Nephron (organoid): ENCODE measurements at regions not wholly inside any gene's neighbourhood (a gene's known extent, or its start where the extent isn't known, plus 50 kb on each side); places are given as distances from the start of the nearest gene placed in this dataset.

Experiments
- H3K27ac Mint-ChIP-seq, 3 experiments: 2 replicates each; pipeline ENCODE4 v1.8.0; 2020; ENCODE audit warnings: mixed read lengths in 3 of 3, mild to moderate bottlenecking in 2 of 3, moderate library complexity in 1 of 3
- H3K27me3 Mint-ChIP-seq: 2 replicates; pipeline ENCODE4 v1.8.0; 2021; ENCODE audit warnings: low read depth, mild to moderate bottlenecking, moderate library complexity, mixed read lengths
- H3K36me3 Mint-ChIP-seq: 2 replicates; pipeline ENCODE4 v1.8.0; 2020; ENCODE audit warnings: low read depth, mixed read lengths
- H3K4me1 Mint-ChIP-seq: 2 replicates; pipeline ENCODE4 v1.8.0; 2020; ENCODE audit warnings: mixed read lengths
- H3K4me3 Mint-ChIP-seq, 3 experiments: 2 replicates each; pipeline ENCODE4 v1.8.0; 2020; ENCODE audit warnings: mild to moderate bottlenecking in 3 of 3, mixed read lengths in 3 of 3, moderate library complexity in 2 of 3
- H3K9me3 Mint-ChIP-seq: 2 replicates; pipeline ENCODE4 v1.8.0; 2020; ENCODE audit warnings: mixed read lengths
- TF ChIP-seq, protein P1 (sequence below), 3 experiments: fragments of 200-600 bp; sonication (generic); IDR thresholded peaks; one replicate each; pipeline ENCODE4 v1.5.0; 2021; ENCODE audit warnings: antibody characterized with exemption in 3 of 3; ENCODE audit not compliant: unreplicated experiment in 3 of 3

DNA sequence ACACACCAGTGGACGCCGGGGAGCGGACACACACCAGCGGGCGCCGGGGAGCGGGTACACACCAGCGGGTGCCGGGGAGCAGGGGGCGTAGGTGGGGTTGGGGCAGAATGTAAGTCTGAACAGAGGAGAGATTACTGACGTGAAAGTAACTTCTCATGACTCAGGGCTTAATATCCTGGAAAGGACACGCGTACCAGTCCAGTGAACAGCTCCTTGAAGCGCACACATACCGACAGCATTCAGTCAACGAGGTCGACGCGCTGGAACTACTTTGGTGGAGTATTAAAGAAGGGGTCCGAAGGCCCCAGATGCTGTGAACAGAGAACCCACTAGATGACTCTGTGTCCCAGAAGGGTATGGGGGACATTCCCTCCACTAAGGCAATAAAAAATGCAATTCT, 129.6 kb downstream of the ENGASE start:
- Mint-ChIP-seq H3K27ac (no peak overlapping the region), H3K27me3 (peaks cover 69% of the 10 kb centered on the region), H3K4me1 (peaks cover 12% of the 10 kb centered on the region), H3K4me3 (no peak overlapping the region), H3K36me3 (no peaks in the 10 kb centered on the region), H3K9me3 (no peaks in the 10 kb centered on the region)
- TF ChIP-seq, protein P1, sequence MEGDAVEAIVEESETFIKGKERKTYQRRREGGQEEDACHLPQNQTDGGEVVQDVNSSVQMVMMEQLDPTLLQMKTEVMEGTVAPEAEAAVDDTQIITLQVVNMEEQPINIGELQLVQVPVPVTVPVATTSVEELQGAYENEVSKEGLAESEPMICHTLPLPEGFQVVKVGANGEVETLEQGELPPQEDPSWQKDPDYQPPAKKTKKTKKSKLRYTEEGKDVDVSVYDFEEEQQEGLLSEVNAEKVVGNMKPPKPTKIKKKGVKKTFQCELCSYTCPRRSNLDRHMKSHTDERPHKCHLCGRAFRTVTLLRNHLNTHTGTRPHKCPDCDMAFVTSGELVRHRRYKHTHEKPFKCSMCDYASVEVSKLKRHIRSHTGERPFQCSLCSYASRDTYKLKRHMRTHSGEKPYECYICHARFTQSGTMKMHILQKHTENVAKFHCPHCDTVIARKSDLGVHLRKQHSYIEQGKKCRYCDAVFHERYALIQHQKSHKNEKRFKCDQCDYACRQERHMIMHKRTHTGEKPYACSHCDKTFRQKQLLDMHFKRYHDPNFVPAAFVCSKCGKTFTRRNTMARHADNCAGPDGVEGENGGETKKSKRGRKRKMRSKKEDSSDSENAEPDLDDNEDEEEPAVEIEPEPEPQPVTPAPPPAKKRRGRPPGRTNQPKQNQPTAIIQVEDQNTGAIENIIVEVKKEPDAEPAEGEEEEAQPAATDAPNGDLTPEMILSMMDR (IDR thresholded peaks at IDR 0.05; ENCODE audit: unreplicated experiment in 3 of 3) = no peak

DNA sequence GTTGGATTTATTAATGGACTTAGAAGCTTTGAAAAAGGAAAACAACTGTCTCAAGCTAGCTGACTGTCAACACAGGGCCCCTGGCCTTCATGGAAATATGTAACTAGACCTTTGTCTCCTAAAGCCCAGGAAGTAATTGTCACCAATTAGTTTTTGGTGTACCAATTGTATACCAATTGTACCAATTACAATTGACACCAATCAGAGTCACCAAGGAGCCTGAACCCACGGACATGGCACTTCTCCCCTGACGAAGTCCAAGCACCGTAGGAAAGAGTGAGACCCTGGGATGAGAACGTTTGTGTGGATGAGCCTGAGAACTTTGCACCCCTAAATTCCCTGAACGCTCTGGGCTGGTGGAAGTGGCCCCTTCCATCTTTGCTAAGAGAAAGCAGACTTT, 129.0 kb downstream of the ENGASE start:
- Mint-ChIP-seq H3K27ac (no peak overlapping the region), H3K4me3 (no peak overlapping the region), H3K4me1 (peaks cover 12% of the 10 kb centered on the region), H3K27me3 (peaks cover 69% of the 10 kb centered on the region), H3K9me3 (no peaks in the 10 kb centered on the region), H3K36me3 (no peaks in the 10 kb centered on the region)
- TF ChIP-seq, protein P1 (IDR thresholded peaks at IDR 0.05; ENCODE audit: unreplicated experiment in 3 of 3) = no peak

DNA sequence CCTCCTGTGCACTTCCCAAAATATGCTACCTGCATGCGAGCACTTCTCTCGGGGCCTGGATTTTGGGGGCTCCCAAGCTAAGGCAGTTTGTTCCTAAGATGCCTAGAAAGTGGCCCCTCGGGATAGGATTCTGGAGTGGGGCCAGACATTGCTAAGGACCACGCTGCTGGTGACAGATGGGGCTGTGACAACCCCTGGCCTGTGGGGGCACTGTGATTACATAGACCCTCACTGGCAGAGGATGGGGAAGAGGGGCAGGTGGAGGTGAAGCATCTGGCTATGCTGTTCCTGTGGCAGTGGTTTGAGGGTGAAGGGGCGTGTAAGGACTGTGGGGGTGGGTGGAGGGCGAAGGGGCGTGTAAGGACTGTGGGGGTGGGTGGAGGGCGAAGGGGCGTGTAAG, 128.4 kb downstream of the ENGASE start:
- no peaks in the 10 kb centered on the region for H3K9me3 Mint-ChIP-seq
- H3K27me3 Mint-ChIP-seq = peaks cover 68% of the 10 kb centered on the region
- H3K4me1 Mint-ChIP-seq = peaks cover 12% of the 10 kb centered on the region
- TF ChIP-seq, protein P1 (IDR thresholded peaks at IDR 0.05; ENCODE audit: unreplicated experiment in 3 of 3) = no peak
- no peak overlapping the region for H3K27ac Mint-ChIP-seq
- no peaks in the 10 kb centered on the region for H3K36me3 Mint-ChIP-seq
- H3K4me3 Mint-ChIP-seq = no peak overlapping the region

DNA sequence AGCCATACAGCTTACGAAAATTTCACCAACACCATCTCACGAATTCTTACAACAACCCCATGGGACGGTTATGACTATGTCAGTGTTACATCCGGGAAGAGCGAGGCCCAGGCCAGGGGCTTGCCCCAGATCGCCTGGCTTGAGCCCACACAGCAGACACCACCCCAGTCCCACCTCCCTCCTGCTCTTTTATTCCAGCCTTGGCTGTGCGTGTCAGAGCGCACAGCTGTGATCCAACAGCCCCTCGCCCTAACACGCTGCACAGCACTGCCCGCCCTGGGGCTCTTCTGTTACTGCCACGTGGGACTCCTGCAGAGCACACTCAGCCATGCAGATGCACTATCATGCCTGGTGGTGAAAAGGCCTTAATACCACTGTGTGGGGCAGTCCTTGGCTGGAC, 127.9 kb downstream of the ENGASE start:
- Mint-ChIP-seq H3K27me3 (peaks cover 68% of the 10 kb centered on the region), H3K27ac (no peak overlapping the region), H3K4me3 (no peak overlapping the region), H3K4me1 (peaks cover 12% of the 10 kb centered on the region), H3K36me3 (no peaks in the 10 kb centered on the region), H3K9me3 (no peaks in the 10 kb centered on the region)
- TF ChIP-seq, protein P1 (IDR thresholded peaks at IDR 0.05; ENCODE audit: unreplicated experiment in 3 of 3) = no peak

DNA sequence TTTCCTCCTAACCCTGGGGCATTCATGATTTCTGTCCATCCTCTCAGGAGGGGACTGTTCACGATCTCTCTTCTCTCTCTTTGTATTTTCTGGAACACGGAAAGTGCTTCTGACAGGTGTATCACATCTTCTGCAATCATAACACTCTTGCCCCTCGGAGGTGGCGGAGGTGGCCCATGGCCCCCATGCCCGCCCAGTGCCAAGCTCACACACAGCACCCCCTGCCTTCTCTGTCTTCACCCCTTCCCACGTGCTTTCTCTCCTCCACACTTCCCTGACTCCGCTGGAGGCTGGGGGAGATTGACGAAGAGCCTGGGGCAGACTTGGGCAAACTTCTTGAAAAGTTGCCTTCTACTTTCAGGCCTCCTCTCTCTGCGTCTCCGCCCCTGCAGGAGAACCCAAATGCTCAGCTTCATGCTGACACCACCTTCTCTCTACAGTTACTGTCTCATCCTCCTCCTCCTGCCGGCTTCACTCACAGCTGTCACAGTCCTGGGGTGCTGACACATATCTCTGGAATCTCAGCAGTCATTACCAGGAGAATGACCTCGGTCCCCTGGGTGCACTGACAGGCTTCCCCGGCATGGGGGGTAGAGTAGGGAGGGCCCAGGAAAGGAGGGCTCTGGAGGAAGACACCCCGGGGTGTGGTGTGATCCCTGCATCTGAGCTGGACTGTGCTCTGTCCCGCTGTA, 127.1 kb downstream of the ENGASE start:
- TF ChIP-seq, protein P1 (IDR thresholded peaks at IDR 0.05; ENCODE audit: unreplicated experiment in 3 of 3) = no peak
- Mint-ChIP-seq H3K27me3 (peaks cover 73% of the 10 kb centered on the region), H3K27ac (no peak overlapping the region), H3K36me3 (no peaks in the 10 kb centered on the region), H3K4me3 (no peak overlapping the region), H3K9me3 (no peaks in the 10 kb centered on the region), H3K4me1 (peaks cover 12% of the 10 kb centered on the region)

DNA sequence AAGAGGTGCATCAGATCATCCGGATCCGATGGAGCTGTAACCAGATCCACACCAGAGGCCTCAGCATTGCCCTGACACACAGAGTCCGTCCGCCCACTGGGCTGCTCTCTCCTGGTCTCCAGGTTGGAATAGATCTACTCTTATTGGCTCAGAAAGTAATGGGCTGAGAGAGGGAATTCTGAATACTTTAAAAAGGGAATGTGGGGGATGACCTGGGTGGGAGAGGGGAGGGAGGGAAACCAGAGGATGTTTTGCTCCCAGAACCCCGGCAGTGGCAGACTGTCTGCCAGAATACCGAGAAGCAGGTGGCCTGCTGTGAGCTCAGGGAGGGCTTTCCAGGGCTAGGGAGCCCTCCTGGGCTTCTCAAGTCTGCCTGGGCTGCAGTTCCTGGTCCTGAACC, 126.5 kb downstream of the ENGASE start:
- peaks cover 75% of the 10 kb centered on the region for H3K27me3 Mint-ChIP-seq
- H3K27ac Mint-ChIP-seq = no peak overlapping the region
- no peak overlapping the region for H3K4me3 Mint-ChIP-seq
- no peaks in the 10 kb centered on the region for H3K9me3 Mint-ChIP-seq
- no peaks in the 10 kb centered on the region for H3K36me3 Mint-ChIP-seq
- TF ChIP-seq, protein P1 (IDR thresholded peaks at IDR 0.05; ENCODE audit: unreplicated experiment in 3 of 3) = no peak
- peaks cover 12% of the 10 kb centered on the region for H3K4me1 Mint-ChIP-seq
